ENCODE measurements at regions not wholly inside any gene's neighbourhood (a gene's known extent, or its start where the extent isn't known, plus 50 kb on each side); places are given as distances from the start of the nearest gene placed in this dataset.
"Not testable (repeated sequence)": the region's sequence is repeated elsewhere in the genome, so short reads cannot be mapped to it uniquely, and the experiment has no call there.

GRCh38 chr13:85562282-85562681 is 236.9 kb downstream of the SLITRK6 start:
- Histone ChIP-seq H3K9me3 (no peaks in the 10 kb centered on the region), H3K4me3 (no peak overlapping the region), H3K4me1 (no peaks in the 10 kb centered on the region), H3K27ac (no peak overlapping the region), H3K27me3 (no peaks in the 10 kb centered on the region), H3K36me3 (no peaks in the 10 kb centered on the region)
- no peak for TF ChIP-seq POLR2AphosphoS5 (IDR thresholded peaks at IDR 0.05)
- TF ChIP-seq POLR2A (IDR thresholded peaks at IDR 0.05), result no peak
- TF ChIP-seq EP300 (IDR thresholded peaks at IDR 0.05), result no peak
- TF ChIP-seq CTCF (IDR thresholded peaks at IDR 0.05), result no peak
- WGBS, 2 donors (ENCODE audit: low coverage in 1 of 2), result 95 to 97% methylated on average over 6 of the region's 6 CpGs
- no peak for ATAC-seq

GRCh38 chr13:85557691-85558467 is 241.3 kb downstream of the SLITRK6 start:
- Histone ChIP-seq H3K4me1 (no peaks in the 10 kb centered on the region), H3K27me3 (no peaks in the 10 kb centered on the region), H3K4me3 (no peak overlapping the region), H3K9me3 (no peaks in the 10 kb centered on the region), H3K27ac (no peak overlapping the region), H3K36me3 (no peaks in the 10 kb centered on the region)
- WGBS, 2 donors (ENCODE audit: low coverage in 1 of 2), result 40 to 43% methylated on average over 6 of the region's 6 CpGs
- no peak for ATAC-seq
- TF ChIP-seq EP300 (IDR thresholded peaks at IDR 0.05) (no peak), CTCF (IDR thresholded peaks at IDR 0.05) (no peak), POLR2A (IDR thresholded peaks at IDR 0.05) (no peak), POLR2AphosphoS5 (IDR thresholded peaks at IDR 0.05) (no peak)

GRCh38 chr13:85551012-85551411 is 248.2 kb downstream of the SLITRK6 start:
- H3K9me3 ChIP-seq, result peaks cover 0 to 13% (median 0%) of the 10 kb centered on the region in 3 donors
- ATAC-seq, result no peak
- no peak overlapping the region for H3K27ac ChIP-seq
- H3K36me3 ChIP-seq, result no peaks in the 10 kb centered on the region
- TF ChIP-seq POLR2AphosphoS5 (IDR thresholded peaks at IDR 0.05) (no peak), POLR2A (IDR thresholded peaks at IDR 0.05) (no peak), CTCF (IDR thresholded peaks at IDR 0.05) (no peak), EP300 (IDR thresholded peaks at IDR 0.05) (no peak)
- H3K27me3 ChIP-seq, result no peaks in the 10 kb centered on the region
- H3K4me3 ChIP-seq, result no peak overlapping the region
- WGBS, 2 donors (ENCODE audit: low coverage in 1 of 2), result 100% methylated on average over 1 of the region's 1 CpG
- no peaks in the 10 kb centered on the region for H3K4me1 ChIP-seq

GRCh38 chr13:85549819-85550218 is 249.4 kb downstream of the SLITRK6 start:
- TF ChIP-seq POLR2A (IDR thresholded peaks at IDR 0.05), result no peak
- no peak for TF ChIP-seq POLR2AphosphoS5 (IDR thresholded peaks at IDR 0.05)
- TF ChIP-seq EP300 (IDR thresholded peaks at IDR 0.05), result no peak
- TF ChIP-seq CTCF (IDR thresholded peaks at IDR 0.05), result no peak
- H3K36me3 ChIP-seq, result no peaks in the 10 kb centered on the region
- H3K27me3 ChIP-seq, result no peaks in the 10 kb centered on the region
- no peak overlapping the region for H3K4me3 ChIP-seq
- H3K27ac ChIP-seq, result no peak overlapping the region
- peaks cover 0 to 13% (median 0%) of the 10 kb centered on the region in 3 donors for H3K9me3 ChIP-seq
- no peak for ATAC-seq
- WGBS, 2 donors (ENCODE audit: low coverage in 1 of 2), result 87 to 100% methylated on average over 1 to 2 of the region's 2 CpGs
- no peaks in the 10 kb centered on the region for H3K4me1 ChIP-seq

GRCh38 chr13:85548845-85549244 is 250.4 kb downstream of the SLITRK6 start:
- peaks cover 0 to 18% (median 0%) of the 10 kb centered on the region in 3 donors for H3K9me3 ChIP-seq
- ATAC-seq, H3K4me1 ChIP-seq, H3K27ac ChIP-seq, H3K36me3 ChIP-seq, H3K4me3 ChIP-seq, H3K27me3 ChIP-seq: not testable (repeated sequence)
